ENCODE measurements at regions not wholly inside any gene's neighbourhood (a gene's known extent, or its start where the extent isn't known, plus 50 kb on each side); places are given as distances from the start of the nearest gene placed in this dataset.
"Not testable (repeated sequence)": the region's sequence is repeated elsewhere in the genome, so short reads cannot be mapped to it uniquely, and the experiment has no call there.

DNA sequence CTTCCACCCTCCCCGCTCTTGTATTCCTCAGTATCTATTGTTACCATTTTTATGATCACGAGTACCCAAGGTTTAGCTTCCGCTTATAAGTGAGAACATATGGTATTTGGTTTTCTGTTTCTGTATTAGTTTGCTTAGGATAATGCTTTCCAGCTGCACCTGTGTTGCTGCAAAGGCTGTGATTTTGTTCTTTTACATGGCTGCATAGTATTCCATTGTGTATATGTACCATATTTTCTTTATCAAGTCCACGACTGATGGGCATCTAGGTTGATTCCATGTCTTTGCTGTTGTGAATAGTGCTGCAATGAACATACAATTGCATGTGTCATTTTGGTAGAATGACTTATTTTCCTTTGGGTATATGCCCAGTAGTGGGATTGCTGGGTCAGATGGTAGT lies 79.7 kb upstream of the EFCAB3 start:
- Histone ChIP-seq H3K36me3 (replicated peaks in 1 of 2; ENCODE audit: control extremely low read depth in 1 of 2, control insufficient read depth in 1 of 2, extremely low read depth in 1 of 2, insufficient read depth in 2 of 2, low read length in 1 of 2) (no peaks in the 10 kb centered on the region), H3K9me3 (ENCODE audit: control extremely low read depth in 1 of 3, control insufficient read depth in 2 of 3, insufficient read depth in 1 of 3, low read length in 2 of 3) (peaks cover 0 to 5% (median 5%) of the 10 kb centered on the region in 3 donors), H3K27me3 (replicated peaks in 1 of 4; ENCODE audit: control extremely low read depth in 1 of 4, control insufficient read depth in 3 of 4, insufficient read depth in 4 of 4, low read length in 3 of 4) (peaks cover 0 to under 1% (median 0%) of the 10 kb centered on the region in 4 experiments), H3K4me1 (ENCODE audit: control insufficient read depth in 2 of 2, insufficient read depth in 2 of 2, low read length in 2 of 2) (no peaks in the 10 kb centered on the region), H3K79me2 (ENCODE audit: control insufficient read depth, insufficient read depth, low read length) (no peaks in the 10 kb centered on the region), H4K20me1 (ENCODE audit: control insufficient read depth, insufficient read depth, low read length, poor library complexity, severe bottlenecking) (no peaks in the 10 kb centered on the region), H3K9ac (ENCODE audit: low read length) (no peak overlapping the region), H3K27ac (ENCODE audit: low read length in 2 of 2) (no peak overlapping the region), H2AFZ (ENCODE audit: insufficient read depth, low read depth, low read length, poor library complexity, severe bottlenecking) (no peak overlapping the region), H3K4me3 (ENCODE audit: control extremely low read depth in 1 of 5, extremely low read depth in 1 of 5, insufficient read depth in 1 of 5, low read depth in 2 of 5, low read length in 4 of 5) (no peak overlapping the region), H3K4me2 (replicated peaks; ENCODE audit: low read depth, low read length, poor library complexity, severe bottlenecking) (no peak overlapping the region)
- WGBS (ENCODE audit: insufficient coverage) = no CpG with 5 or more reads among the region's 4 CpGs
- peaks cover 20% of the 10 kb centered on the region for H3K27me3 Mint-ChIP-seq
- CTCF ChIA-PET = no interaction called here
- intact Hi-C loops (cut with micrococcal nuclease) = no loop called here
- DNase-seq = no peak
- TF ChIP-seq, protein P1, sequence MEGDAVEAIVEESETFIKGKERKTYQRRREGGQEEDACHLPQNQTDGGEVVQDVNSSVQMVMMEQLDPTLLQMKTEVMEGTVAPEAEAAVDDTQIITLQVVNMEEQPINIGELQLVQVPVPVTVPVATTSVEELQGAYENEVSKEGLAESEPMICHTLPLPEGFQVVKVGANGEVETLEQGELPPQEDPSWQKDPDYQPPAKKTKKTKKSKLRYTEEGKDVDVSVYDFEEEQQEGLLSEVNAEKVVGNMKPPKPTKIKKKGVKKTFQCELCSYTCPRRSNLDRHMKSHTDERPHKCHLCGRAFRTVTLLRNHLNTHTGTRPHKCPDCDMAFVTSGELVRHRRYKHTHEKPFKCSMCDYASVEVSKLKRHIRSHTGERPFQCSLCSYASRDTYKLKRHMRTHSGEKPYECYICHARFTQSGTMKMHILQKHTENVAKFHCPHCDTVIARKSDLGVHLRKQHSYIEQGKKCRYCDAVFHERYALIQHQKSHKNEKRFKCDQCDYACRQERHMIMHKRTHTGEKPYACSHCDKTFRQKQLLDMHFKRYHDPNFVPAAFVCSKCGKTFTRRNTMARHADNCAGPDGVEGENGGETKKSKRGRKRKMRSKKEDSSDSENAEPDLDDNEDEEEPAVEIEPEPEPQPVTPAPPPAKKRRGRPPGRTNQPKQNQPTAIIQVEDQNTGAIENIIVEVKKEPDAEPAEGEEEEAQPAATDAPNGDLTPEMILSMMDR (IDR thresholded peaks at IDR 0.05) = no peak
- no peak for TF ChIP-seq EZH2 (IDR thresholded peaks at IDR 0.05; ENCODE audit: borderline replicate concordance, insufficient read depth, low read depth, low read length, poor library complexity, severe bottlenecking)
- POLR2A ChIA-PET = no interaction called here
- H3K27ac Mint-ChIP-seq = no peak overlapping the region
- ATAC-seq (ENCODE audit: low read depth) = no peak
- no peaks in the 10 kb centered on the region for H3K4me1 Mint-ChIP-seq
- no peak overlapping the region for H3K4me3 Mint-ChIP-seq
- peaks cover 4% of the 10 kb centered on the region for H3K9me3 Mint-ChIP-seq (ENCODE audit: insufficient read depth)

DNA sequence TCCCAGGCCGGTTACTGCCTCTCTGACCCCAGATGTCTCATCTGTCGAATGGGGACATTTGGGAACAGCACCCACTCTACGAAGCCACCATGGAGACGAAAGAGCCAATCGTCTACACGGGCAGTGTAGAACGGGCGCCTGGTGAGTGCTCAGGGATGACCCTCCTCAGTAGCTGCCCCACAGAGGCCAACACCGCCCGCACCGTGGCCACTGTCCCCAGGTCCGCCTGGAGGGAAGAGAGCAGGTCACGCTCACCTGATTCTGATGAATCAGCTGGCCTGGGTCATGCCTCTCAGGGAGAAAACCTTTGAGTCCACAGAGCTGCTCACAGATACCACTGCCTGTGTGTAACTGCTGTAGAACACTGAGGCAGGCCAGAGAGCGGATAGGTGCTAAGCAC lies 105.1 kb upstream of the EFCAB3 start:
- H3K9ac ChIP-seq (ENCODE audit: low read length); H3K4me3 Mint-ChIP-seq; H3K9me3 Mint-ChIP-seq (ENCODE audit: insufficient read depth); ATAC-seq (ENCODE audit: low read depth); H3K4me1 Mint-ChIP-seq; H3K4me1 ChIP-seq (ENCODE audit: control insufficient read depth in 2 of 2, insufficient read depth in 2 of 2, low read length in 2 of 2); H3K27me3 Mint-ChIP-seq; H3K27ac Mint-ChIP-seq; H3K4me2 ChIP-seq (replicated peaks; ENCODE audit: low read depth, low read length, poor library complexity, severe bottlenecking); H2AFZ ChIP-seq (ENCODE audit: insufficient read depth, low read depth, low read length, poor library complexity, severe bottlenecking); H3K4me3 ChIP-seq (ENCODE audit: control extremely low read depth in 1 of 5, extremely low read depth in 1 of 5, insufficient read depth in 1 of 5, low read depth in 2 of 5, low read length in 4 of 5); CTCF ChIA-PET; H3K27ac ChIP-seq (ENCODE audit: low read length in 2 of 2); POLR2A ChIA-PET; H3K9me3 ChIP-seq (ENCODE audit: control extremely low read depth in 1 of 3, control insufficient read depth in 2 of 3, insufficient read depth in 1 of 3, low read length in 2 of 3); DNase-seq; H3K79me2 ChIP-seq (ENCODE audit: control insufficient read depth, insufficient read depth, low read length); intact Hi-C loops (cut with micrococcal nuclease); H3K36me3 ChIP-seq (replicated peaks in 1 of 2; ENCODE audit: control extremely low read depth in 1 of 2, control insufficient read depth in 1 of 2, extremely low read depth in 1 of 2, insufficient read depth in 2 of 2, low read length in 1 of 2); H3K27me3 ChIP-seq (replicated peaks in 1 of 4; ENCODE audit: control extremely low read depth in 1 of 4, control insufficient read depth in 3 of 4, insufficient read depth in 4 of 4, low read length in 3 of 4); H4K20me1 ChIP-seq (ENCODE audit: control insufficient read depth, insufficient read depth, low read length, poor library complexity, severe bottlenecking): not testable (repeated sequence)
- 93% methylated on average over 3 of the region's 14 CpGs for WGBS (ENCODE audit: insufficient coverage)

DNA sequence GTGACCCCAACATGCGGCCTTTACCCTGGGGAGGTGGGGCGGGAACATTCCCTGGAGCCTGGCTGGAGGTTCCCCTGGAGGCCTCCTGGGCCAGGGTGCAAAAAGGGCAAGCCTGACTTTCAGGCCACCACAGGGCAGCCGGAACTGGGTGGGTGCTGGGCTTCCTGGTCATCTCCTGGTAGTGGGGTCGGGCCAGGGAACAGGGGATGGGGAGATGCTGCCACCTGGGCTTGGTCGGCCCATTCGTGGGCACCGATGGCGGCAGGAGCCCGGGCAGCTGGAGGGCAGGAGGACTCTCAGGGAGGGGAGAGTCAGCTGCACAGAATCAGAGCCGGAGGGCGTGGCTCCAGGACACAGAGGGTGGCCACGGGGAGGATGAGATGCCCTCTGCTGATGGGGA lies 112.0 kb upstream of the EFCAB3 start:
- CTCF ChIA-PET; H3K4me1 ChIP-seq (ENCODE audit: control insufficient read depth in 2 of 2, insufficient read depth in 2 of 2, low read length in 2 of 2); H3K4me3 ChIP-seq (ENCODE audit: control extremely low read depth in 1 of 5, extremely low read depth in 1 of 5, insufficient read depth in 1 of 5, low read depth in 2 of 5, low read length in 4 of 5); H3K27me3 ChIP-seq (replicated peaks in 1 of 4; ENCODE audit: control extremely low read depth in 1 of 4, control insufficient read depth in 3 of 4, insufficient read depth in 4 of 4, low read length in 3 of 4); H3K27ac Mint-ChIP-seq; POLR2A ChIA-PET; H3K27ac ChIP-seq (ENCODE audit: low read length in 2 of 2); DNase-seq; H4K20me1 ChIP-seq (ENCODE audit: control insufficient read depth, insufficient read depth, low read length, poor library complexity, severe bottlenecking); H3K9me3 ChIP-seq (ENCODE audit: control extremely low read depth in 1 of 3, control insufficient read depth in 2 of 3, insufficient read depth in 1 of 3, low read length in 2 of 3); H3K4me1 Mint-ChIP-seq; intact Hi-C loops (cut with micrococcal nuclease); ATAC-seq (ENCODE audit: low read depth); H3K79me2 ChIP-seq (ENCODE audit: control insufficient read depth, insufficient read depth, low read length); H2AFZ ChIP-seq (ENCODE audit: insufficient read depth, low read depth, low read length, poor library complexity, severe bottlenecking); H3K9me3 Mint-ChIP-seq (ENCODE audit: insufficient read depth); H3K4me3 Mint-ChIP-seq; H3K27me3 Mint-ChIP-seq; H3K36me3 ChIP-seq (replicated peaks in 1 of 2; ENCODE audit: control extremely low read depth in 1 of 2, control insufficient read depth in 1 of 2, extremely low read depth in 1 of 2, insufficient read depth in 2 of 2, low read length in 1 of 2); H3K9ac ChIP-seq (ENCODE audit: low read length); H3K4me2 ChIP-seq (replicated peaks; ENCODE audit: low read depth, low read length, poor library complexity, severe bottlenecking): not testable (repeated sequence)
- WGBS (ENCODE audit: insufficient coverage) = 86% methylated on average over 1 of the region's 12 CpGs

Data from B cell (primary cell).